NT2/D1 (cell line): ENCODE measurements at regions not wholly inside any gene's neighbourhood (a gene's known extent, or its start where the extent isn't known, plus 50 kb on each side); places are given as distances from the start of the nearest gene placed in this dataset.

Source experiments
- SUZ12 ChIP-seq: IDR thresholded peaks from 2 replicates; pipeline ENCODE4 v1.6.1; 2011; ENCODE audit not compliant: insufficient read length, insufficient read depth; ENCODE audit errors: extremely low read depth
- YY1 ChIP-seq: IDR thresholded peaks from 2 replicates; pipeline ENCODE4 v1.6.1; 2011; ENCODE audit not compliant: insufficient read length, insufficient read depth
- ZNF274 ChIP-seq: IDR thresholded peaks from 2 replicates; pipeline ENCODE4 v1.6.1; 2011; ENCODE audit warnings: mild to moderate bottlenecking, low read depth, low read length

- TF ChIP-seq ZNF274: no peak
- no peak for TF ChIP-seq YY1
- TF ChIP-seq SUZ12: no peak
Measured at GRCh38 chr6:164008902-164009301, 594.4 kb downstream of the QKI start.
